ENCODE measurements at regions not wholly inside any gene's neighbourhood (a gene's known extent, or its start where the extent isn't known, plus 50 kb on each side); places are given as distances from the start of the nearest gene placed in this dataset.

DNA sequence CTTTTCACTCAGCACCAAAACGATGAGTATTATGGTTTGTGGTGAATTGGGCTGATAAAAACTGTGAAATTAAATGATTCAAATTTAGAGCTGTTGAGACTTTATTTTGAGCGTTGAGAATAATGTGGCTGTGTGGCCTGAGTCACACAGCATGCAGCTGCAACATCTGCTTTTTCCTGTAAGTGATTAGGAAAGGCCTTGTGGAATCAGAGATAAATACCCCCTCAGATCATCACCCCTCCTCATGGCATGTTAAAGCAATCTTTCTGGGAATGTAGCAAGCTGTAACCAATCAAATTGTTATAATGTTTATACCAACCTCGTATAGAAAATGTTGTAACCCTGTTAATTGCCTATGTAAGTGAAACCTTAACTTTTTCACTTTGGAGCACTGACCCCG is 90.0 kb upstream of the GRPR start:
- TF ChIP-seq PPARA (CRISPR knock-in tag; IDR thresholded peaks at IDR 0.05; ENCODE audit: borderline replicate concordance) = no peak
- TF ChIP-seq, protein P1, sequence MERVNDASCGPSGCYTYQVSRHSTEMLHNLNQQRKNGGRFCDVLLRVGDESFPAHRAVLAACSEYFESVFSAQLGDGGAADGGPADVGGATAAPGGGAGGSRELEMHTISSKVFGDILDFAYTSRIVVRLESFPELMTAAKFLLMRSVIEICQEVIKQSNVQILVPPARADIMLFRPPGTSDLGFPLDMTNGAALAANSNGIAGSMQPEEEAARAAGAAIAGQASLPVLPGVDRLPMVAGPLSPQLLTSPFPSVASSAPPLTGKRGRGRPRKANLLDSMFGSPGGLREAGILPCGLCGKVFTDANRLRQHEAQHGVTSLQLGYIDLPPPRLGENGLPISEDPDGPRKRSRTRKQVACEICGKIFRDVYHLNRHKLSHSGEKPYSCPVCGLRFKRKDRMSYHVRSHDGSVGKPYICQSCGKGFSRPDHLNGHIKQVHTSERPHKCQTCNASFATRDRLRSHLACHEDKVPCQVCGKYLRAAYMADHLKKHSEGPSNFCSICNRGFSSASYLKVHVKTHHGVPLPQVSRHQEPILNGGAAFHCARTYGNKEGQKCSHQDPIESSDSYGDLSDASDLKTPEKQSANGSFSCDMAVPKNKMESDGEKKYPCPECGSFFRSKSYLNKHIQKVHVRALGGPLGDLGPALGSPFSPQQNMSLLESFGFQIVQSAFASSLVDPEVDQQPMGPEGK (CRISPR knock-in tag; IDR thresholded peaks at IDR 0.05; ENCODE audit: borderline replicate concordance) = no peak
